ENCODE measurements at regions not wholly inside any gene's neighbourhood (a gene's known extent, or its start where the extent isn't known, plus 50 kb on each side); places are given as distances from the start of the nearest gene placed in this dataset.

GRCh38 chr11:19352072-19352770 is 111.5 kb upstream of the E2F8 start:
- H3K27ac ChIP-seq (ENCODE audit: extremely low read depth, low read depth, low read length), result no peak overlapping the region
- ChIA-PET CTCF (ENCODE audit: low intra/inter-chr PET ratio) (no interaction called here), POLR2A (no interaction called here)
- no peak for ATAC-seq
- H3K36me3 ChIP-seq (ENCODE audit: control insufficient read depth, insufficient read depth, low read length), result no peaks in the 10 kb centered on the region
- no peak for DNase-seq (ENCODE audit: extremely low read depth in 1 of 4, low spot score in 3 of 4)
- H4K20me1 ChIP-seq (replicated peaks; ENCODE audit: control insufficient read depth, insufficient read depth, low read length), result 0 out of 2 replicates have a peak, but pooled peaks cover 4% of the 10 kb centered on the region
- no peaks in the 10 kb centered on the region for H3K9me3 ChIP-seq (replicated peaks; ENCODE audit: control insufficient read depth, insufficient read depth, low read depth, low read length)
- H3K4me2 ChIP-seq (ENCODE audit: insufficient read depth, low read length), result no peak overlapping the region
- no peak overlapping the region for H3K9ac ChIP-seq (ENCODE audit: insufficient read depth in 1 of 2, low read depth in 2 of 2, low read length in 2 of 2)
- H3K27me3 ChIP-seq (ENCODE audit: control insufficient read depth in 2 of 2, insufficient read depth in 2 of 2, low read length in 2 of 2), result peaks cover 21 to 33% of the 10 kb centered on the region in 2 experiments
- in situ Hi-C loops (cut with MboI) (no loop called here), intact Hi-C loops (cut with micrococcal nuclease) (no loop called here)
- H3K9me1 ChIP-seq (ENCODE audit: control insufficient read depth, insufficient read depth, low read length), result no peaks in the 10 kb centered on the region
- H3K79me2 ChIP-seq (ENCODE audit: control insufficient read depth, insufficient read depth, low read length), result no peaks in the 10 kb centered on the region
- no peak overlapping the region for H2AFZ ChIP-seq (ENCODE audit: low read depth, low read length)
- FAIRE-seq, result no peak
- under 1% methylated on average over 5 of the region's 5 CpGs for WGBS (ENCODE audit: insufficient coverage, low coverage, missing lambda C conversion rate)
- H3K4me3 ChIP-seq, result no peak overlapping the region
- no peaks in the 10 kb centered on the region for H3K4me1 ChIP-seq (replicated peaks in 1 of 2; ENCODE audit: control insufficient read depth in 2 of 2, insufficient read depth in 2 of 2, low read length in 2 of 2)
- no TSS peak for BruUV-seq (replicated peaks)
- TF ChIP-seq NFYB (IDR thresholded peaks at IDR 0.05; ENCODE audit: extremely low read depth, insufficient read length) (no peak), NFIX (CRISPR knock-in tag; IDR thresholded peaks at IDR 0.05; ENCODE audit: low read depth) (no peak), SNIP1 (IDR thresholded peaks at IDR 0.05; ENCODE audit: low read depth) (no peak), ZNF766 (CRISPR knock-in tag; conservative IDR thresholded peaks at IDR 0.05) (no peak), ELK3 (CRISPR knock-in tag; IDR thresholded peaks at IDR 0.05) (no peak), PCBP2 (IDR thresholded peaks at IDR 0.05; ENCODE audit: low read depth, low read length, poor library complexity, severe bottlenecking) (no peak), CCNT2 (IDR thresholded peaks at IDR 0.05; ENCODE audit: borderline replicate concordance, extremely low read depth, insufficient read length, low read depth, low read length) (no peak), REST (IDR thresholded peaks at IDR 0.05; ENCODE audit: borderline replicate concordance) (no peak), REST (CRISPR knock-in tag; IDR thresholded peaks at IDR 0.05; ENCODE audit: low read depth) (no peak), HEY1 (CRISPR knock-in tag; IDR thresholded peaks at IDR 0.05; ENCODE audit: borderline replicate concordance) (no peak), HINFP (tag; conservative IDR thresholded peaks at IDR 0.05; ENCODE audit: low read depth) (no peak), ADNP (tag; IDR thresholded peaks at IDR 0.05) (no peak)
